H9 (cell line): ENCODE measurements at regions not wholly inside any gene's neighbourhood (a gene's known extent, or its start where the extent isn't known, plus 50 kb on each side); places are given as distances from the start of the nearest gene placed in this dataset.

ENCODE experiments used
- DNase-seq: peaks from one replicate; pipeline ENCODE4 v3.0.0-alpha.2; 2017
- H2AFZ ChIP-seq: one replicate; pipeline ENCODE4 v1.6.1; 2013; ENCODE audit warnings: mild to moderate bottlenecking, low read length, control low read depth, moderate library complexity
- H2AK5ac ChIP-seq: 2 replicates; pipeline ENCODE4 v1.6.1; 2013; ENCODE audit warnings: low read length, control low read depth, mixed read lengths; ENCODE audit not compliant: insufficient read length
- H2BK120ac ChIP-seq: one replicate; pipeline ENCODE4 v1.6.1; 2013; ENCODE audit warnings: low read depth, mild to moderate bottlenecking, low read length, control low read depth, inconsistent platforms; ENCODE audit not compliant: poor library complexity, severe bottlenecking
- H2BK12ac ChIP-seq: 2 replicates; pipeline ENCODE4 v1.6.1; 2013; ENCODE audit warnings: low read length, control low read depth, mixed read lengths, low read depth; ENCODE audit not compliant: insufficient read length
- H2BK15ac ChIP-seq: 2 replicates; pipeline ENCODE4 v1.6.1; 2013; ENCODE audit warnings: low read depth, low read length, control low read depth
- H2BK20ac ChIP-seq: one replicate; pipeline ENCODE4 v1.6.1; 2013; ENCODE audit warnings: low read depth, mild to moderate bottlenecking, low read length, control low read depth, inconsistent platforms; ENCODE audit not compliant: poor library complexity, severe bottlenecking
- H2BK5ac ChIP-seq: 2 replicates; pipeline ENCODE4 v1.6.1; 2013; ENCODE audit warnings: low read length, control low read depth, mixed read lengths; ENCODE audit not compliant: insufficient read length
- H3K14ac ChIP-seq: 2 replicates; pipeline ENCODE4 v1.6.1; 2013; ENCODE audit warnings: low read length, control low read depth; ENCODE audit not compliant: insufficient read depth
- H3K18ac ChIP-seq: 2 replicates; pipeline ENCODE4 v1.6.1; 2013; ENCODE audit warnings: low read depth, mild to moderate bottlenecking, mixed read lengths, low read length, control low read depth; ENCODE audit not compliant: insufficient read length
- H3K23ac ChIP-seq: 2 replicates; pipeline ENCODE4 v1.6.1; 2013; ENCODE audit warnings: low read length, control low read depth, mixed read lengths, low read depth; ENCODE audit not compliant: insufficient read length
- H3K23me2 ChIP-seq: 2 replicates; pipeline ENCODE4 v1.6.1; 2013; ENCODE audit warnings: low read depth, mild to moderate bottlenecking, mixed read lengths, low read length, control low read depth; ENCODE audit not compliant: insufficient read length, poor library complexity, severe bottlenecking
- H3K27ac ChIP-seq: 2 replicates; pipeline ENCODE4 v1.5.1; 2013; ENCODE audit warnings: low read length, control low read depth, mixed read lengths, low read depth; ENCODE audit not compliant: insufficient read length
- H3K27me3 ChIP-seq: 2 replicates; pipeline ENCODE4 v1.6.1; 2013; ENCODE audit warnings: low read length, control low read depth, inconsistent platforms; ENCODE audit not compliant: insufficient read depth
- H3K4ac ChIP-seq: 2 replicates; pipeline ENCODE4 v1.6.1; 2013; ENCODE audit warnings: low read depth, mild to moderate bottlenecking, control low read depth, inconsistent platforms, low read length, moderate library complexity
- H3K4me1 ChIP-seq: 2 replicates; pipeline ENCODE4 v1.6.1; 2013; ENCODE audit warnings: low read length, control low read depth, inconsistent platforms; ENCODE audit not compliant: insufficient read depth
- H3K4me2 ChIP-seq: 2 replicates; pipeline ENCODE4 v1.6.1; 2013; ENCODE audit warnings: low read length, control low read depth, mixed read lengths; ENCODE audit not compliant: insufficient read length, insufficient read depth
- H3K56ac ChIP-seq: 2 replicates; pipeline ENCODE4 v1.6.1; 2013; ENCODE audit warnings: low read depth, mild to moderate bottlenecking, mixed read lengths, low read length, control low read depth; ENCODE audit not compliant: insufficient read length
- H3K79me1 ChIP-seq: 2 replicates; pipeline ENCODE4 v1.6.1; 2013; ENCODE audit warnings: low read depth, mild to moderate bottlenecking, moderate library complexity, low read length, control low read depth, inconsistent platforms; ENCODE audit not compliant: insufficient read depth, poor library complexity, severe bottlenecking
- H3K79me2 ChIP-seq: 2 replicates; pipeline ENCODE4 v1.6.1; 2013; ENCODE audit warnings: low read length, control low read depth, inconsistent platforms; ENCODE audit not compliant: insufficient read depth
- H3K9ac ChIP-seq: 2 replicates; pipeline ENCODE4 v1.6.1; 2013; ENCODE audit warnings: low read length, control low read depth, mixed read lengths; ENCODE audit not compliant: insufficient read length; ENCODE audit errors: extremely low read depth
- H3K9me3 ChIP-seq: one replicate; pipeline ENCODE4 v1.6.1; 2013; ENCODE audit warnings: low read depth, low read length, inconsistent platforms; ENCODE audit not compliant: control insufficient read depth
- H3T11ph ChIP-seq: one replicate; pipeline ENCODE4 v1.6.1; 2013; ENCODE audit warnings: mild to moderate bottlenecking, low read length, control low read depth, inconsistent platforms
- H4K20me1 ChIP-seq: one replicate; pipeline ENCODE4 v1.6.1; 2013; ENCODE audit not compliant: control insufficient read depth, insufficient read length, insufficient read depth
- H4K5ac ChIP-seq: 2 replicates; pipeline ENCODE4 v1.6.1; 2013; ENCODE audit warnings: low read depth, mild to moderate bottlenecking, mixed read lengths, low read length, control low read depth; ENCODE audit not compliant: insufficient read length
- H4K8ac ChIP-seq: replicated peaks from 2 replicates; pipeline ENCODE4 v1.6.1; 2013; ENCODE audit warnings: low read length, control low read depth, mixed read lengths, low read depth; ENCODE audit not compliant: insufficient read length
- H4K91ac ChIP-seq: 2 replicates; pipeline ENCODE4 v1.6.1; 2013; ENCODE audit warnings: low read depth, mild to moderate bottlenecking, moderate library complexity, mixed read lengths, low read length, control low read depth; ENCODE audit not compliant: insufficient read length
- H3K27ac Mint-ChIP-seq, 3 experiments: 2 replicates in 2 of 3; 3 replicates in 1 of 3; pipeline ENCODE4 v1.8.0; 2020 to 2021; ENCODE audit warnings: mixed read lengths in 3 of 3, mild to moderate bottlenecking in 1 of 3, moderate library complexity in 1 of 3
- H3K27me3 Mint-ChIP-seq: 2 replicates; pipeline ENCODE4 v1.8.0; 2021; ENCODE audit warnings: low read depth, mild to moderate bottlenecking, moderate library complexity, mixed read lengths
- H3K36me3 Mint-ChIP-seq, 3 experiments: 2 replicates in 2 of 3; 3 replicates in 1 of 3; pipeline ENCODE4 v1.8.0; 2020 to 2021; ENCODE audit warnings: low read depth in 3 of 3, mixed read lengths in 3 of 3; ENCODE audit not compliant: insufficient read depth in 1 of 3
- H3K4me1 Mint-ChIP-seq, 2 experiments: 2 replicates each; pipeline ENCODE4 v1.8.0; 2020; ENCODE audit warnings: mixed read lengths in 2 of 2
- H3K4me3 Mint-ChIP-seq, 2 experiments: 2 replicates in 1 of 2; 3 replicates in 1 of 2; pipeline ENCODE4 v1.8.0; 2020 to 2021; ENCODE audit warnings: mild to moderate bottlenecking in 2 of 2, mixed read lengths in 2 of 2, moderate library complexity in 1 of 2
- H3K9me3 Mint-ChIP-seq, 2 experiments: 2 replicates in 1 of 2; 3 replicates in 1 of 2; pipeline ENCODE4 v1.8.0; 2020; ENCODE audit warnings: mild to moderate bottlenecking in 2 of 2, mixed read lengths in 2 of 2, moderate library complexity in 1 of 2
- CTCF ChIP-seq: fragments of 200-600 bp; sonication (generic); conservative IDR thresholded peaks from 3 replicates; pipeline ENCODE4 v1.8.0; 2021; ENCODE audit warnings: antibody characterized with exemption, mild to moderate bottlenecking
- WGBS: extraction: QIAGEN DNeasy Blood & Tissue Kit; methylation state at CpG from one replicate; pipeline ENCODE4 v1.1.7; 2013; ENCODE audit warnings: missing lambda C conversion rate, low lambda C conversion rate, mixed read lengths; ENCODE audit not compliant: insufficient read length; ENCODE audit errors: extremely low coverage; 5-methylcytosine and 5-hydroxymethylcytosine counted together

GRCh38 chr2:122205641-122206040, 450.2 kb downstream of the TSN start:
- H2BK15ac ChIP-seq: no peak overlapping the region
- H3K79me2 ChIP-seq: no peaks in the 10 kb centered on the region
- no peak overlapping the region for H2BK5ac ChIP-seq
- no peak overlapping the region for H3K4me2 ChIP-seq
- no peaks in the 10 kb centered on the region for H3K23me2 ChIP-seq
- Mint-ChIP-seq H3K9me3 (no peaks in the 10 kb centered on the region; a peak in 2 of 5 replicates), H3K4me1 (peaks cover 2 to 3% of the 10 kb centered on the region in 2 experiments; a peak in 2 of 4 replicates), H3K36me3 (no peaks in the 10 kb centered on the region), H3K27ac (no peak overlapping the region), H3K4me3 (no peak overlapping the region), H3K27me3 (peaks cover 34% of the 10 kb centered on the region)
- H2AK5ac ChIP-seq: no peak overlapping the region
- no peak overlapping the region for H3K4ac ChIP-seq
- H4K5ac ChIP-seq: no peak overlapping the region
- no CpG with 5 or more reads among the region's 2 CpGs for WGBS
- no peak overlapping the region for H3K27ac ChIP-seq
- H3K23ac ChIP-seq: no peak overlapping the region
- H4K8ac ChIP-seq: no peak overlapping the region
- H4K20me1 ChIP-seq: no peaks in the 10 kb centered on the region
- no peak overlapping the region for H3T11ph ChIP-seq
- H3K4me1 ChIP-seq: no peaks in the 10 kb centered on the region
- TF ChIP-seq CTCF: no peak
- no peak overlapping the region for H4K91ac ChIP-seq
- no peaks in the 10 kb centered on the region for H3K27me3 ChIP-seq
- H2BK20ac ChIP-seq: no peak overlapping the region
- H3K14ac ChIP-seq: no peak overlapping the region
- no peaks in the 10 kb centered on the region for H3K79me1 ChIP-seq
- H3K9ac ChIP-seq: no peak overlapping the region
- H3K18ac ChIP-seq: no peak overlapping the region
- H2BK120ac ChIP-seq: no peak overlapping the region
- no peak overlapping the region for H2BK12ac ChIP-seq
- H2AFZ ChIP-seq: no peak overlapping the region
- no peak overlapping the region for H3K56ac ChIP-seq
- no peaks in the 10 kb centered on the region for H3K9me3 ChIP-seq
- no peak for DNase-seq
